Neural progenitor cell (in vitro differentiated cells): ENCODE measurements at regions not wholly inside any gene's neighbourhood (a gene's known extent, or its start where the extent isn't known, plus 50 kb on each side); places are given as distances from the start of the nearest gene placed in this dataset.

Experiments used
- DNase-seq: peaks from one replicate; pipeline ENCODE4 v3.0.0-alpha.2; 2016; ENCODE audit warnings: low spot score
- H2AFZ ChIP-seq: fragments of 200-600 bp; sonication (generic); replicated peaks from 2 replicates; pipeline ENCODE4 v1.6.1; 2016; ENCODE audit warnings: antibody characterized with exemption
- H3F3A ChIP-seq: fragments of 200-600 bp; sonication (generic); 2 replicates; pipeline ENCODE4 v1.6.1; 2016; ENCODE audit warnings: antibody characterized with exemption, low read depth
- H3K27ac ChIP-seq: fragments of 200-600 bp; sonication (generic); 2 replicates; pipeline ENCODE4 v1.5.1; 2016; ENCODE audit warnings: mild to moderate bottlenecking
- H3K27me3 ChIP-seq: fragments of 200-600 bp; sonication (generic); 2 replicates; pipeline ENCODE4 v1.6.1; 2016; ENCODE audit warnings: mild to moderate bottlenecking, moderate library complexity
- H3K36me3 ChIP-seq: fragments of 200-600 bp; sonication (generic); 2 replicates; pipeline ENCODE4 v1.5.1; 2016
- H3K4me1 ChIP-seq: fragments of 200-600 bp; sonication (generic); 2 replicates; pipeline ENCODE4 v1.6.1; 2016; ENCODE audit warnings: mixed run types
- H3K4me2 ChIP-seq: fragments of 200-600 bp; sonication (generic); 2 replicates; pipeline ENCODE4 v1.6.1; 2016
- H3K4me3 ChIP-seq: fragments of 200-600 bp; sonication (generic); 2 replicates; pipeline ENCODE4 v1.5.1; 2016
- H3K79me2 ChIP-seq: fragments of 200-600 bp; sonication (generic); 2 replicates; pipeline ENCODE4 v1.6.1; 2016; ENCODE audit warnings: low read depth
- H3K9ac ChIP-seq: fragments of 200-600 bp; sonication (generic); 2 replicates; pipeline ENCODE4 v1.6.1; 2016
- H3K9me3 ChIP-seq: fragments of 200-600 bp; sonication (generic); 2 replicates; pipeline ENCODE4 v1.5.1; 2016; ENCODE audit warnings: low read depth
- H4K20me1 ChIP-seq: fragments of 200-600 bp; sonication (generic); 2 replicates; pipeline ENCODE4 v1.6.1; 2016; ENCODE audit warnings: low read depth
- H3K27ac Mint-ChIP-seq: 3 replicates; pipeline ENCODE4 v1.8.0; 2021; ENCODE audit warnings: mixed read lengths
- H3K27me3 Mint-ChIP-seq: 2 replicates; pipeline ENCODE4 v1.8.0; 2022; ENCODE audit warnings: low read depth, mild to moderate bottlenecking, inconsistent platforms, moderate library complexity, mixed read lengths; ENCODE audit not compliant: insufficient read depth
- H3K36me3 Mint-ChIP-seq: 3 replicates; pipeline ENCODE4 v1.8.0; 2021; ENCODE audit warnings: mixed read lengths
- H3K4me1 Mint-ChIP-seq: 3 replicates; pipeline ENCODE4 v1.8.0; 2021; ENCODE audit warnings: mixed read lengths
- H3K4me3 Mint-ChIP-seq: 3 replicates; pipeline ENCODE4 v1.8.0; 2021; ENCODE audit warnings: mild to moderate bottlenecking, moderate library complexity, mixed read lengths
- H3K9me3 Mint-ChIP-seq: 3 replicates; pipeline ENCODE4 v1.8.0; 2020; ENCODE audit warnings: mixed read lengths
- CTCF ChIP-seq: fragments of 200-600 bp; sonication (generic); IDR thresholded peaks from 2 replicates; pipeline ENCODE4 v1.5.1; 2017; ENCODE audit warnings: antibody characterized with exemption, mild to moderate bottlenecking
- EZH2 ChIP-seq: fragments of 200-600 bp; sonication (generic); IDR thresholded peaks from 2 replicates; pipeline ENCODE4 v1.6.1; 2017; ENCODE audit warnings: antibody characterized with exemption, mild to moderate bottlenecking, moderate library complexity
- EZH2phosphoT487 ChIP-seq: fragments of 200-600 bp; sonication (generic); IDR thresholded peaks from 2 replicates; pipeline ENCODE4 v1.6.1; 2017; ENCODE audit warnings: antibody characterized with exemption

DNA sequence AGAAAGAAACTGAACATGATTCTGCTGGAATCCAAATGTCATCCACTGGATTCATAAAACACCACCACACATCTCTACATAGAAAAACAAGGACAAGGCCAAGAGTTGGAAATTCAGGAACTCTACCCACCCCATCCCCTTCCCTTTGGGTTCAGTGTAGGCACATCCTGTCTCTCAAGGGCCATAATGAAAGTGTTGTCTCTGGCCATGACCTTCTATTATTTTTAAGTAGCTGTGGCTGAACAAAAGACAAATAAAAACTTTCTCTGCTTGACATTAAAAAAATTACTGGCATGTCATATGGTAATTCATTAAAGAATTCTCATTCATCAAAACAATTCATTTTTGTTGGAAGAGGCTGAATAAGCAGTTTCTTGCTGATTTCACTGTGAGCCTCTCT lies 54.9 kb upstream of the ZBTB18 start:
- Mint-ChIP-seq H3K4me1 (peaks cover 7% of the 10 kb centered on the region), H3K27me3 (peaks cover 4% of the 10 kb centered on the region), H3K36me3 (no peaks in the 10 kb centered on the region), H3K27ac (no peak overlapping the region), H3K9me3 (peaks cover 10% of the 10 kb centered on the region), H3K4me3 (no peak overlapping the region)
- Histone ChIP-seq H3K9ac (no peak overlapping the region), H4K20me1 (no peaks in the 10 kb centered on the region), H3K36me3 (no peaks in the 10 kb centered on the region), H3K4me2 (no peak overlapping the region), H3K27me3 (no peaks in the 10 kb centered on the region), H3K9me3 (no peaks in the 10 kb centered on the region), H2AFZ (no peak overlapping the region), H3K4me1 (no peaks in the 10 kb centered on the region), H3F3A (no peaks in the 10 kb centered on the region), H3K27ac (no peak overlapping the region), H3K4me3 (no peak overlapping the region), H3K79me2 (no peaks in the 10 kb centered on the region)
- DNase-seq: no peak
- TF ChIP-seq EZH2: no peak
- no peak for TF ChIP-seq CTCF
- no peak for TF ChIP-seq EZH2phosphoT487

DNA sequence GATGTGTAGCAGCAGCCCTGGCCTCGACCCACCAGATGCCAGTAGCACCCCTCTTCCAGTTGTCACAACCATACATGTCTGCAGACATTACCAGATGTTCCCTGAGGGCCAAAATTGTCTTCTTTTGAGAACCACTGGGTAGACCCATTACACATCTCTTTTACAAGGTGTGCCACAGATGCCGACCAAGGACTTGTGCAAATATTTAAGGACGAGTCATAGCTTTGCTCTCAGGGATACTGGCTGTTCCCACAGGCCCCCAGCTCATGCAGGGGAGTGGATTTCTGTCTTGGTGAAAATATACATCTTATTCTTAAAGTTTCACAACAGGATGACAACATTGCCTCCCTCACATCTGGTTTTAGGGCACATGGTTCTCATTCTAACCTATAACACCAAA lies 59.4 kb upstream of the ZBTB18 start:
- no peak for TF ChIP-seq CTCF
- TF ChIP-seq EZH2phosphoT487: no peak
- TF ChIP-seq EZH2: no peak
- Mint-ChIP-seq H3K36me3 (no peaks in the 10 kb centered on the region), H3K4me1 (peaks cover 7% of the 10 kb centered on the region), H3K27ac (no peak overlapping the region), H3K27me3 (peaks cover 4% of the 10 kb centered on the region), H3K4me3 (no peak overlapping the region), H3K9me3 (peaks cover 26% of the 10 kb centered on the region)
- Histone ChIP-seq H3K9ac (no peak overlapping the region), H3F3A (no peaks in the 10 kb centered on the region), H3K79me2 (no peaks in the 10 kb centered on the region), H4K20me1 (no peaks in the 10 kb centered on the region), H3K4me3 (no peak overlapping the region), H2AFZ (no peak overlapping the region), H3K4me1 (no peaks in the 10 kb centered on the region), H3K4me2 (no peak overlapping the region), H3K36me3 (no peaks in the 10 kb centered on the region), H3K9me3 (no peaks in the 10 kb centered on the region), H3K27me3 (no peaks in the 10 kb centered on the region), H3K27ac (no peak overlapping the region)
- no peak for DNase-seq

- Histone ChIP-seq H3K4me1 (no peaks in the 10 kb centered on the region), H4K20me1 (no peaks in the 10 kb centered on the region), H3K4me3 (no peak overlapping the region), H3F3A (no peaks in the 10 kb centered on the region), H3K27me3 (no peaks in the 10 kb centered on the region), H2AFZ (no peak overlapping the region), H3K9me3 (no peaks in the 10 kb centered on the region), H3K36me3 (no peaks in the 10 kb centered on the region), H3K27ac (no peak overlapping the region), H3K4me2 (no peak overlapping the region), H3K79me2 (no peaks in the 10 kb centered on the region), H3K9ac (no peak overlapping the region)
- no peak for DNase-seq
- Mint-ChIP-seq H3K4me3 (no peak overlapping the region), H3K9me3 (peaks cover 4% of the 10 kb centered on the region), H3K27ac (no peak overlapping the region), H3K27me3 (peaks cover 4% of the 10 kb centered on the region), H3K36me3 (no peaks in the 10 kb centered on the region), H3K4me1 (no peaks in the 10 kb centered on the region)
- TF ChIP-seq CTCF: no peak
- TF ChIP-seq EZH2: no peak
- TF ChIP-seq EZH2phosphoT487: no peak
Measured at GRCh38 chr1:243984788-243985187, 66.3 kb upstream of the ZBTB18 start.
